ENCODE measurements at regions not wholly inside any gene's neighbourhood (a gene's known extent, or its start where the extent isn't known, plus 50 kb on each side); places are given as distances from the start of the nearest gene placed in this dataset.

DNA sequence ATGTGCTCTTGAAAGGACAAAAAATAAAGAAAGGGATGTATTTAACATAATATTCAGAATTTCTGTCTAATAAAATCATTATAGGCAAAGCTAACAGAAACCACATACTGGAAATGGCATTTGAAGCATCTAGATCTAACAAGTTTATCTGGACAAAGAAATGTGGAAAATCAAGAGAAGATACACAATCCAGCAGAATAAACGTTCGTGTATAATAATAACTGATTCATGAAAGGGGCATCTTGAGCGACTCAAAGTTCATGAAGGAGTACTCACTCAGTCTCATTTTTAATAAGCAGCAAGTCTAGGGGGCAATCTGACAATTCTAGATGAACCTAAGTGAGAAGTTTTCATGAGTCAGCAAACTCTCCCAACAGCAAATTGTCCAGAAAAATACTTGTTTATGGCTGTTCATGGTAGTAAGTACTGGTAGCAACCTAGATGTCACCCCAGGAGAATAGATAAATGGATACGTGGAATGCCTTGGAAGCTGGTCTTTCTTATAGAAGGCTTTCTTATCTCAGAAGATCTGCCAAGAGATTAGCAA lies 541.8 kb downstream of the INHBA start:
- no peaks in the 10 kb centered on the region for H3K79me2 ChIP-seq (ENCODE audit: insufficient read depth, low read length)
- H3K9me3 ChIP-seq (replicated peaks in 1 of 2; ENCODE audit: control insufficient read depth in 1 of 2, insufficient read depth in 1 of 2, low read length in 2 of 2), result peaks cover 0 to 7% of the 10 kb centered on the region in 2 donors
- Mint-ChIP-seq H3K27me3 (ENCODE audit: low read depth in 3 of 3) (peaks cover 0 to 1% (median 0%) of the 10 kb centered on the region in 3 donors), H3K36me3 (no peaks in the 10 kb centered on the region), H3K4me3 (no peak overlapping the region), H3K9me3 (peaks cover 0 to 7% (median 3%) of the 10 kb centered on the region in 7 donors), H3K27ac (no peak overlapping the region), H3K4me1 (no peaks in the 10 kb centered on the region)
- no peaks in the 10 kb centered on the region for H3K27me3 ChIP-seq (ENCODE audit: control insufficient read depth in 2 of 2, insufficient read depth in 2 of 2, low read length in 2 of 2)
- WGBS (ENCODE audit: insufficient coverage), result 100% methylated on average over 1 of the region's 4 CpGs
- H3K4me2 ChIP-seq (replicated peaks; ENCODE audit: extremely low read depth, low read length, poor library complexity, severe bottlenecking), result no peak overlapping the region
- TF ChIP-seq, protein P1, sequence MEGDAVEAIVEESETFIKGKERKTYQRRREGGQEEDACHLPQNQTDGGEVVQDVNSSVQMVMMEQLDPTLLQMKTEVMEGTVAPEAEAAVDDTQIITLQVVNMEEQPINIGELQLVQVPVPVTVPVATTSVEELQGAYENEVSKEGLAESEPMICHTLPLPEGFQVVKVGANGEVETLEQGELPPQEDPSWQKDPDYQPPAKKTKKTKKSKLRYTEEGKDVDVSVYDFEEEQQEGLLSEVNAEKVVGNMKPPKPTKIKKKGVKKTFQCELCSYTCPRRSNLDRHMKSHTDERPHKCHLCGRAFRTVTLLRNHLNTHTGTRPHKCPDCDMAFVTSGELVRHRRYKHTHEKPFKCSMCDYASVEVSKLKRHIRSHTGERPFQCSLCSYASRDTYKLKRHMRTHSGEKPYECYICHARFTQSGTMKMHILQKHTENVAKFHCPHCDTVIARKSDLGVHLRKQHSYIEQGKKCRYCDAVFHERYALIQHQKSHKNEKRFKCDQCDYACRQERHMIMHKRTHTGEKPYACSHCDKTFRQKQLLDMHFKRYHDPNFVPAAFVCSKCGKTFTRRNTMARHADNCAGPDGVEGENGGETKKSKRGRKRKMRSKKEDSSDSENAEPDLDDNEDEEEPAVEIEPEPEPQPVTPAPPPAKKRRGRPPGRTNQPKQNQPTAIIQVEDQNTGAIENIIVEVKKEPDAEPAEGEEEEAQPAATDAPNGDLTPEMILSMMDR (IDR thresholded peaks at IDR 0.05), result no peak
- no peak overlapping the region for H3K4me3 ChIP-seq (replicated peaks in 1 of 3; ENCODE audit: low read depth in 2 of 3, low read length in 3 of 3)
- intact Hi-C loops (cut with micrococcal nuclease), result no loop called here
- H3K9ac ChIP-seq (ENCODE audit: insufficient read depth, low read length, poor library complexity, severe bottlenecking), result no peak overlapping the region
- no peaks in the 10 kb centered on the region for H4K20me1 ChIP-seq (ENCODE audit: insufficient read depth, low read length)
- no peak overlapping the region for H2AFZ ChIP-seq (ENCODE audit: insufficient read depth, low read depth, low read length, poor library complexity, severe bottlenecking)
- no peaks in the 10 kb centered on the region for H3K36me3 ChIP-seq (replicated peaks in 1 of 2; ENCODE audit: control insufficient read depth in 1 of 2, insufficient read depth in 2 of 2, low read length in 2 of 2)
- H3K27ac ChIP-seq (ENCODE audit: low read depth in 1 of 2, low read length in 2 of 2), result no peak overlapping the region
- no peaks in the 10 kb centered on the region for H3K4me1 ChIP-seq (ENCODE audit: control insufficient read depth in 1 of 2, insufficient read depth in 2 of 2, low read length in 2 of 2)
- no peak for DNase-seq

DNA sequence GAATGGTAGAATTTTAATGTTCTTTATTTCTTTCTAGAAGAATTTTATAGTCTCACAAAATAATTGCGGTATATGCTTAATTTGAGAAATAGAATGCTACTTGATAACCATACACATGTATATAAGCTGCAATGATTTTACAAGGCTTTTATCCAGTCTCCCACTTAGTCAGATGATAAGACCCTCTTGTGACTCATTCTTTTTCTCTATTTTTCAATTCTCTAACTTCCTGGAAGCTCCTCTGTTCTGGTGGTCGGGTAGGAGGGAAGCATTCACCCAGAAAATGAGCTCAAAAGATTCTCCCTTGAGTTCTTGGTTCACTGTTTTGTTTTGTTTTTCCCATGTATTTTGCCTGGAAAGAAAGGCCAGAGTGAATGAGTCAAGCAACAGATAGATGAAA lies 546.6 kb downstream of the INHBA start:
- Histone ChIP-seq H3K27me3 (ENCODE audit: control insufficient read depth in 2 of 2, insufficient read depth in 2 of 2, low read length in 2 of 2) (no peaks in the 10 kb centered on the region), H3K79me2 (ENCODE audit: insufficient read depth, low read length) (no peaks in the 10 kb centered on the region), H3K9me3 (replicated peaks in 1 of 2; ENCODE audit: control insufficient read depth in 1 of 2, insufficient read depth in 1 of 2, low read length in 2 of 2) (peaks cover 0 to 7% of the 10 kb centered on the region in 2 donors), H3K27ac (ENCODE audit: low read depth in 1 of 2, low read length in 2 of 2) (no peak overlapping the region), H3K9ac (ENCODE audit: insufficient read depth, low read length, poor library complexity, severe bottlenecking) (no peak overlapping the region), H3K4me3 (replicated peaks in 1 of 3; ENCODE audit: low read depth in 2 of 3, low read length in 3 of 3) (no peak overlapping the region), H4K20me1 (ENCODE audit: insufficient read depth, low read length) (no peaks in the 10 kb centered on the region), H3K4me1 (ENCODE audit: control insufficient read depth in 1 of 2, insufficient read depth in 2 of 2, low read length in 2 of 2) (no peaks in the 10 kb centered on the region), H3K36me3 (replicated peaks in 1 of 2; ENCODE audit: control insufficient read depth in 1 of 2, insufficient read depth in 2 of 2, low read length in 2 of 2) (no peaks in the 10 kb centered on the region), H2AFZ (ENCODE audit: insufficient read depth, low read depth, low read length, poor library complexity, severe bottlenecking) (no peak overlapping the region), H3K4me2 (replicated peaks; ENCODE audit: extremely low read depth, low read length, poor library complexity, severe bottlenecking) (no peak overlapping the region)
- peaks cover 0 to 1% (median 0%) of the 10 kb centered on the region in 3 donors for H3K27me3 Mint-ChIP-seq (ENCODE audit: low read depth in 3 of 3)
- H3K4me3 Mint-ChIP-seq, result no peak overlapping the region
- no peak overlapping the region for H3K27ac Mint-ChIP-seq
- DNase-seq, result no peak
- peaks cover 2 to 7% (median 5%) of the 10 kb centered on the region in 7 donors for H3K9me3 Mint-ChIP-seq
- no peaks in the 10 kb centered on the region for H3K4me1 Mint-ChIP-seq
- no peaks in the 10 kb centered on the region for H3K36me3 Mint-ChIP-seq
- TF ChIP-seq, protein P1 (IDR thresholded peaks at IDR 0.05), result no peak
- WGBS (ENCODE audit: insufficient coverage), result no CpG with 5 or more reads among the region's 2 CpGs
- intact Hi-C loops (cut with micrococcal nuclease), result no loop called here

Measured in CD14-positive monocyte (primary cell).